NB4 (cell line): ENCODE measurements at regions not wholly inside any gene's neighbourhood (a gene's known extent, or its start where the extent isn't known, plus 50 kb on each side); places are given as distances from the start of the nearest gene placed in this dataset.

Experiments
- CTCF ChIP-seq: IDR thresholded peaks from one replicate; pipeline ENCODE4 v1.5.1; 2012; ENCODE audit warnings: low read depth, low read length
- MAX ChIP-seq: IDR thresholded peaks from 2 replicates; pipeline ENCODE4 v1.6.1; 2011; ENCODE audit warnings: low read depth, low read length
- MYC ChIP-seq: IDR thresholded peaks from 2 replicates; pipeline ENCODE4 v1.6.1; 2011; ENCODE audit warnings: low read depth, low read length
- POLR2A ChIP-seq: IDR thresholded peaks from 2 replicates; pipeline ENCODE4 v1.6.1; 2011; ENCODE audit warnings: mild to moderate bottlenecking; ENCODE audit not compliant: insufficient read length; ENCODE audit errors: extremely low read depth

- no peak for TF ChIP-seq CTCF
- no peak for TF ChIP-seq MAX
- no peak for TF ChIP-seq POLR2A
- no peak for TF ChIP-seq MYC
These were observed 120.7 kb upstream of the TENM4 start for GRCh38 chr11:79561496-79561895.
